ENCODE measurements at regions not wholly inside any gene's neighbourhood (a gene's known extent, or its start where the extent isn't known, plus 50 kb on each side); places are given as distances from the start of the nearest gene placed in this dataset.

GRCh38 chr13:37339386-37339735, 233.9 kb upstream of the CSNK1A1L start:
- Histone ChIP-seq H3K4me1 (ENCODE audit: low read length) (no peaks in the 10 kb centered on the region), H3K9me2 (replicated peaks; ENCODE audit: insufficient read depth, low read length) (no peaks in the 10 kb centered on the region), H4K20me1 (ENCODE audit: insufficient read depth, low read length) (no peaks in the 10 kb centered on the region), H3K27ac (ENCODE audit: low read length) (no peak overlapping the region), H3F3A (ENCODE audit: insufficient read depth, low read length) (no peaks in the 10 kb centered on the region), H3K27me3 (replicated peaks; ENCODE audit: insufficient read depth, low read length) (no peaks in the 10 kb centered on the region), H2AFZ (ENCODE audit: low read length) (no peak overlapping the region), H3K79me2 (ENCODE audit: low read length) (no peaks in the 10 kb centered on the region), H3K4me3 (ENCODE audit: low read length) (no peak overlapping the region), H3K9ac (ENCODE audit: low read length) (no peak overlapping the region), H3K4me2 (ENCODE audit: low read depth, low read length) (no peak overlapping the region), H3K9me3 (replicated peaks; ENCODE audit: insufficient read depth, low read length) (no peaks in the 10 kb centered on the region), H3K36me3 (replicated peaks; ENCODE audit: insufficient read depth, low read length) (no peaks in the 10 kb centered on the region)
- DNase-seq, result no peak
- TF ChIP-seq CTCF (IDR thresholded peaks at IDR 0.05; ENCODE audit: low read length), result no peak
- TF ChIP-seq EZH2 (optimal IDR thresholded peaks at IDR 0.05; ENCODE audit: low read depth, low read length), result no peak
- no peak for TF ChIP-seq EZH2phosphoT487 (IDR thresholded peaks at IDR 0.05; ENCODE audit: low read length)

GRCh38 chr13:37338726-37339385, 233.4 kb upstream of the CSNK1A1L start:
- no peaks in the 10 kb centered on the region for H3K36me3 ChIP-seq (replicated peaks; ENCODE audit: insufficient read depth, low read length)

GRCh38 chr13:37326334-37326733, 220.9 kb upstream of the CSNK1A1L start:
- no peaks in the 10 kb centered on the region for H3K9me2 ChIP-seq (replicated peaks; ENCODE audit: insufficient read depth, low read length)
- no peak for TF ChIP-seq EZH2phosphoT487 (IDR thresholded peaks at IDR 0.05; ENCODE audit: low read length)
- TF ChIP-seq CTCF (IDR thresholded peaks at IDR 0.05; ENCODE audit: low read length), result no peak
- no peak for TF ChIP-seq EZH2 (optimal IDR thresholded peaks at IDR 0.05; ENCODE audit: low read depth, low read length)
- H3K36me3 ChIP-seq (replicated peaks; ENCODE audit: insufficient read depth, low read length), result no peaks in the 10 kb centered on the region
- no peak overlapping the region for H3K27ac ChIP-seq (ENCODE audit: low read length)
- no peak for DNase-seq
- H4K20me1 ChIP-seq (ENCODE audit: insufficient read depth, low read length), result no peaks in the 10 kb centered on the region
- no peak overlapping the region for H3K9ac ChIP-seq (ENCODE audit: low read length)
- no peak overlapping the region for H2AFZ ChIP-seq (ENCODE audit: low read length)
- H3K4me2 ChIP-seq (ENCODE audit: low read depth, low read length), result no peak overlapping the region
- H3K4me1 ChIP-seq (ENCODE audit: low read length), result no peaks in the 10 kb centered on the region
- H3K79me2 ChIP-seq (ENCODE audit: low read length), result no peaks in the 10 kb centered on the region
- H3K9me3 ChIP-seq (replicated peaks; ENCODE audit: insufficient read depth, low read length), result no peaks in the 10 kb centered on the region
- H3F3A ChIP-seq (ENCODE audit: insufficient read depth, low read length), result no peaks in the 10 kb centered on the region
- no peak overlapping the region for H3K4me3 ChIP-seq (ENCODE audit: low read length)
- H3K27me3 ChIP-seq (replicated peaks; ENCODE audit: insufficient read depth, low read length), result no peaks in the 10 kb centered on the region

More at GRCh38 chr13:37338726-37339385, 233.4 kb upstream of the CSNK1A1L start:
- no peak overlapping the region for H2AFZ ChIP-seq (ENCODE audit: low read length)
- H3K9ac ChIP-seq (ENCODE audit: low read length), result no peak overlapping the region
- H3K9me2 ChIP-seq (replicated peaks; ENCODE audit: insufficient read depth, low read length), result no peaks in the 10 kb centered on the region
- no peak for DNase-seq
- H3K4me3 ChIP-seq (ENCODE audit: low read length), result no peak overlapping the region
- H4K20me1 ChIP-seq (ENCODE audit: insufficient read depth, low read length), result no peaks in the 10 kb centered on the region
- no peaks in the 10 kb centered on the region for H3K79me2 ChIP-seq (ENCODE audit: low read length)
- no peak overlapping the region for H3K4me2 ChIP-seq (ENCODE audit: low read depth, low read length)
- no peaks in the 10 kb centered on the region for H3F3A ChIP-seq (ENCODE audit: insufficient read depth, low read length)
- H3K4me1 ChIP-seq (ENCODE audit: low read length), result no peaks in the 10 kb centered on the region
- H3K9me3 ChIP-seq (replicated peaks; ENCODE audit: insufficient read depth, low read length), result no peaks in the 10 kb centered on the region
- TF ChIP-seq CTCF (IDR thresholded peaks at IDR 0.05; ENCODE audit: low read length) (no peak), EZH2phosphoT487 (IDR thresholded peaks at IDR 0.05; ENCODE audit: low read length) (no peak), EZH2 (optimal IDR thresholded peaks at IDR 0.05; ENCODE audit: low read depth, low read length) (no peak)
- no peak overlapping the region for H3K27ac ChIP-seq (ENCODE audit: low read length)
- no peaks in the 10 kb centered on the region for H3K27me3 ChIP-seq (replicated peaks; ENCODE audit: insufficient read depth, low read length)
